NCI-H2171 (cell line): ENCODE measurements at regions not wholly inside any gene's neighbourhood (a gene's known extent, or its start where the extent isn't known, plus 50 kb on each side); places are given as distances from the start of the nearest gene placed in this dataset.
"Not testable (repeated sequence)": the region's sequence is repeated elsewhere in the genome, so short reads cannot be mapped to it uniquely, and the experiment has no call there.

Experiments used
- DNase-seq: peaks from one replicate; lab custom pipeline; 2025; lab: John Stamatoyannopoulos, UW

DNA sequence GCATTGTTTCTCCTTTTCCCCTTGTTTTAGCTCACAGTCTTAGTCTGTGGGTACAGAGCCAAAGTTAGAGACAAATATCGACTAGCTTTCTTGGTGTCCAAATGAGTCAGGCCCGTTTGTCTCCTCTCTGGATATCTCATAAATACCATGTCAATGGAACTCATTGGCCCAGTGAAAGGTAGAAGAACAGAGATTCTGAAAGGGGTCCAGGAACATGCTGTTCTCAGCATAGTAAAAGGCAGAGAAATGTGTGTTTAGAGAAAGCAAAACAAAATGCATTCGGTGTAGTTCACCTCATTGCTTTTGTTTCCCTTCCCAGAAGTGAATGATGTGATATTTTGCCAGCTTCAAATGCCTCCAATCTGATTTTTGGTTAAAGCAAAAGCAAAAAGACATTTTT is 238.6 kb upstream of the SLC8A1 start:
- no peak for DNase-seq

DNA sequence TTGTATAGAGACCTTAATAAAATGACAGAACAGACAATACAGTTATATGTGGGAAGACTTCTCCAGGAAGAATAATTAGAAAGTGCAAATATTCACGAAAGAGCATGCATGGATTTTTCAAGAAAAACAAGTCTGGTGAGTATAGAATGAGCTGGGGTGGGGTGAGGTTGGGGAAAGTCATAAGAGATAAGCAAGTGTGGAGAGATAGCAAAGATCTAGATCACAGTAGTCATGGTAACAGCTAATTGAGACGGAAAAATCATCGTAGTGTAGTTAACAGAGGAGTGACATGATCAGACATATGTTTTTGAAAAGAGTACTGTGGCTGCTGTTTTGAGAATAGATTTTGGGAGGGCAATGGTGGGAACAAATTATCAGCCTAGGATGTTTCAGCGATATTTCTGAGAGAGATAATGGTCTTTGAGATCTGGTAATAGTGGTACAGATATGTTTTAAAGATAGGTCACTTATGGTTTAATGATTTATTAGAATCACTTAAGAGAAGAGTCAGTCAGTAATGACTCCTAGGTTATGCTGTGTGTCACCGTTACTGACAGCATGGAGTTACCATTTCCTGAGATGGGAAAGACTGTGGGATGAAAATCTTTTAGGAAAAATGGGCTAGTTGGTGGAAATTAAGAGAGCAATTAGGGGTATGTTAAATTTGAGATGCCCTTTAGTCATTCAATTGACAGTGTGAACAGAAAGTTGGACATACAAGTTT is 248.5 kb upstream of the SLC8A1 start:
- no peak for DNase-seq

DNA sequence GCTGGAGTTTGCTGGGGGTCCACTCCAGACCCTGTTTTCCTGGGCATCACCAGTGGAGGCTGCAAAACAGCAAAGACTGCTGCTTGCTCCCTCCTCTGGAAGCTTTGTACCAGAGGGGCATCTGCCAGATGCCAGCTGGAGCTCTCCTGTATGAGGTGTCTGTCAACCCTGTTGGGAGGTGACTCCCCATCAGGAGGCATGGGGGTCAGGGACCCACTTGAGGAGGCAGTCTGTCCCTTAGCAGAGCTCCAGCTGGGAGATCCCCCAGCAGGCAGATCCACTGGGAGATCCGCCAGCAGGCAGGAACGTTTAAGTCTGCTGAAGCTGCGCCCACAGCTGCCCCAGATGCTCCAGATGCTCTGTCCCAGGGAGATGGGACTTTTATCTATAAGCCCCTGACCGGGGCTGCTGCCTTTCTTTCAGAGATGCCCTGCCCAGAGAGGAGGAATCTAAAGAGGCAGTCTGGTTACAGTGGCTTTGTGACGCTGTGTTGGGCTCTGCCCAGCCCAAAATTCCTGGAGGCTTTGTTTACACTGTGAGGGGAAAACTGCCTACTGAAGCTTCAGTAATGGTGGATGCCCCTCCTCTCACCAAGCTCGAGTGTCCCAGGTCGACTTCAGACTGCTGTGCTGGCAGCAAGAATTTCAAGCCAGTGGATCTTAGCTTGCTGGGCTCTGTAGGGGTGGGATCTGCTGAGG is 260.5 kb upstream of the SLC8A1 start:
- not testable (repeated sequence) for DNase-seq

DNA sequence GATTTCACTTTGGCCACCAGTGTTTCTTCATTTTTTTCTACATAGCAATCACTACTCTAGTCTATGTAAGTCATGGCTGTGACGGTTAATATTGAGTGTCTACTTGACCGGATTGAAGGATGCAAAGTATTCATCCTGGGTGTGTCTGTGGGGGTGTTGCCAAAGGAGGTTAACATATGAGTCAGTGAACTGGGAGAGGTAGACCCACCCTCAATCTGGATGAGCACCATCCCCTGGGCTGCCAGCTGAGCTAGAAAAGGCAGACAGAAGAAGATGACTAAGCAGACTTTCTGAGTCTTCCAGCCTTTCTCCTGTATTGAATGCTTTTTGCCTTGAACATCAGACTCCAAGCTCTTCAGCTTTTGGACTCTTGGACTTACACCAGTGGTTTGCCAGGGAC is 265.0 kb upstream of the SLC8A1 start:
- no peak for DNase-seq

DNA sequence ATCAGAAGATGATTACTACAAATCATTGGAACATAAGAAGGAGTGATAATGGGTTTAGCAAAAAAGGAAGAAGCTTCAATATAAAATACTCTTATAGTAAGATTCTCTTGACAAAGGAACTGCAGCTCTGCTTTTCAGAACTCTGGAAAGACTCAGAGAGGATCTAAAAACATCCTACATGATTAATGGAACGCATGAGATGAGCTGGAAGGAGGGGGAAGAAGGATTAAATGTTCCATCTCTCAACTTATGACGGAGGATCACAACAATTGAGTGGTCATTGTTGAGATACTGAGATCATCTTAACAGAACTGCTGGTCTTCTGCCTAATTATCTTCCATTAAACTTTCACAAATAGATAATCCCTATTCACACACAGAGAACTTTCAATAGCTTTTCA is 267.5 kb upstream of the SLC8A1 start:
- DNase-seq = no peak

DNA sequence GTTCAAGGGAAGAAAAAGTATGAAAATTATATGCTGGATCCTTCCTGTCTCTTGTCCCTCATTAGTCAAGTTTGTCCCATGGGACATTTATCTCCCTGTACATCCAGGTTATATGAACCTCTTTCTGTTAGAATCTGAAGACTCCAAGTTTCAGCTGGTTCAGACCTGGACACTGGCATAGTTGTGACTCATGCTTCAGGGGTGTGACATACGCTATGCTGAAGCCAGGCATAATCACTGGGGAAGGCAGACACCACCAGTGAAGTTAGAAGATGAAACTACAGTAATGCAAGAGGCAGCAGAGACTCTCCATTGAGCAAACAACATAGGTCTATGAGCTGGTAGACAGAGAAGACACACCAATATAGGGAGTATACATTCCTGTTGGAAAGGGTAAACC is 269.7 kb upstream of the SLC8A1 start:
- no peak for DNase-seq

DNA sequence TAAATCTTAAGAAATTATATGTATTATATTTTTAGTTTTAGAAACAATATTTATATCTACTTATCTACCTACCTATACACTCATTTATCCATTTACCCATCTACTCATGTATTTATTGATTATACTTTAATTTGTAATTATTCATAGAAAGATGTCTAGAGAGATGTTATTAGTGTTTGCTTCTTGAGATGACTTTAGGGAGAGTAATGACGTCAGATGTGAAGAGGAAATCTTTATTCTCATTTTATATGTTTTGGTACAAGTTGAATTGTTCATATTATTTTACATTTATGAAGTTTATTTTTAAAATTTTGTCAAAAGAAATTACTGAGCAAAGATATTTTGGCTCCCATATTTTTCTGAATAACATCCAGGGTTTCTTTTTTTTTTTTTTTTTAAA is 271.3 kb upstream of the SLC8A1 start:
- DNase-seq = no peak

DNA sequence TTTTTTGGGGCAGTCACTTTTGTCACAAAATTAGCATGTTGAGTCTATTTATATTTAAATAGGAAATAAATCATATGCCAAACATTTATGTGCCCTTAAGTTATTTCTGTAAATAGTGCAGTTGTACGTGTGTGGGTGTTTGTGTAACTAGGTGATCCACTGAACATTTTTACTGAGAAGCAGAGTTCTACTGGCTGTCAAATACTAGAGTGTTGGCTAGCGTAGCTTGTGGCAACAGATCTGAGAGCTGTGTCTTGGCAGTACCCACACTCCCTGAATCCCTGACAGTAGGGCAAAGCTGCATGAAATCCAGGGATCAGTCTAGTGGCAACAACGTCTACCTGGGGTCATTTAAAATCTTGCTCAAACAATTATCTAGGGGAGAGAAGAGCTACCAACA is 273.1 kb upstream of the SLC8A1 start:
- no peak for DNase-seq

DNA sequence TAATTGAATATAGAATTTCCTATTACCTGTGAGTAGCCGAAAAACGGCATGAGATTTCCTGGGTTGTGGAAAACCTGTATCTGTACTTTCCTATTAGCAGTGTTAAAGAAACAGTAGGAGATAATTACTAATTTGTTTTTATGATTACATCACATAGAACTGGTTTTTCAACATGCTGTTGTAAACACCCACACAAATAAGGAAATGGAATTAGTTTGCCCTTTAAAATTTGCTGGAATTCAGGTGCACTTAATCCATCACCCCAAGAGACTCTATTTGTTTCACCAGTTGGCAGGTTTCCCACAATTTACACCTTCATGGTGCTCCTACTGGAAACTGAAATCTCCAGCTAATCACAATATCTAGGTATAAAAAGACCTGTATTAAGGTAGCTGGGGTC is 274.1 kb upstream of the SLC8A1 start:
- no peak for DNase-seq

DNA sequence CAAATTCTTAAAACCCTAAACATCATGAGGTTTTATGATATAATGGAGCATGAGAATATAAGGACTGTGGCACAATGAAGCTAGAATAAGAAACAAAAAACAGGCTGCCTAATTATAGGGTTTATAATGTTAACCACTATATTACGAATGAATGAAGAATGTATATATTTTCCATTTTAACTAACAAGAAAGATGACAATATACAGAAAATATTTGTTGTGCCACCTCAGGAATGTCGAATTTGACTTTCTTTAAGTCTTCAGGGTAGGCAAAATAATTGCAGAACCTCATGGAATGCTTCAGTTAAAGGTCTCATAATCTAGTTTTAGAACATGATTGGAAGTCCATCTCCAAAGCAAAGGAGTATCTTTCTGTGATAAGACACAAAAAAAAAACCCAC is 282.9 kb upstream of the SLC8A1 start:
- no peak for DNase-seq

DNA sequence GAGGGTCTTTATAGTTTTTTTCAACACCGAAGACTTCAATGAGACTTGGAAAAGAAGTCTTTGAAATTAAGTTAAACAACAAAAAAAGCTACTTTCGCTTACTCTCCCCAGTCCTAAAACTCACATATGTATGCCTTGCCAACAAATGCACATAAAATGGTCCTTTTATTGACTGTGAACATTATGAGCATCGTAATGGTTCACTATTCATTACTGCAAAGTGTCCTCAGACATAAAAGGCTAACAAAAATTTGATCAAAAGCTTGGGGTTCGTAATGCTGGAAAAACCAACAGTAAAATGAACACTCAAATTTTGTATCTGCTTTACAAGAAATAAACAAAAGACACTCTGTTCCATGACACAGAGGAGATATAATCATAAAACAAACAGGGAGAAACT is 285.3 kb upstream of the SLC8A1 start:
- no peak for DNase-seq

DNA sequence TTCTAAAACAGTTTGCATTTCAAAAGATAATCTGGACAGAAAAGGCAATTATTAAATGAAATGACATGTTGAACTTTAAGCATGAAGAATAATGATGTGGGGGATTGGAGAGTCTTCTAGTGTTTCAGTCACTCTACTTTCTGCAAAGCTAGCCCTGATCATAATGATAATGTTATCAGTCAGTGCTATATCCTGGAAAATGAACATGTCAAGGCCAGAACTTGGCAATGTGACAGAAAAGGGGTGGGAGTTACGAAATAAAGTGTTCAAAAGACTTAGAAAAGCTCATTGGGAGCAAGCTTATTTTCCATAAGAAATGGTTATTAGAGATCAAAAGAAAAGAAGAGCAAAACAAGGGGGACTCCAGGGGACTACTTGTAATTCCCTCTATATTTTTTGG is 288.5 kb upstream of the SLC8A1 start:
- DNase-seq = no peak

DNA sequence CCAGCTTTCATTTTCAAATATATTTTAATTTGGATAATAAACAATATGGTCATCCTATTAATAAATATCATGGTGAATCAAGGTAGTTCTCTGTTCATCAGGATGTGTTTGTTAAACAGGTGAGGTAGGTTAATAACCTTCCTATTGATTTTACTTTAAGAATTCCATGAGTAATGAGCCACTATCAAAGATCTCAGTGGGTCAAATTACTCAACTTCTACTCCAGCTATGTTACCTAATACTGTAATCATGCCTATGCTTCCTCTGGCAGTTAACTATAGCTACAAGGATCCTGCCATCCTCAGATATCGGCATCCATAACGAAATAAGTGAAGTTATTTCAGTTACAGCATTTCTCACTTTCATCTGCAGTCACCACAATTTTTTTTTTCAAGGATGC is 289.6 kb upstream of the SLC8A1 start:
- no peak for DNase-seq

DNA sequence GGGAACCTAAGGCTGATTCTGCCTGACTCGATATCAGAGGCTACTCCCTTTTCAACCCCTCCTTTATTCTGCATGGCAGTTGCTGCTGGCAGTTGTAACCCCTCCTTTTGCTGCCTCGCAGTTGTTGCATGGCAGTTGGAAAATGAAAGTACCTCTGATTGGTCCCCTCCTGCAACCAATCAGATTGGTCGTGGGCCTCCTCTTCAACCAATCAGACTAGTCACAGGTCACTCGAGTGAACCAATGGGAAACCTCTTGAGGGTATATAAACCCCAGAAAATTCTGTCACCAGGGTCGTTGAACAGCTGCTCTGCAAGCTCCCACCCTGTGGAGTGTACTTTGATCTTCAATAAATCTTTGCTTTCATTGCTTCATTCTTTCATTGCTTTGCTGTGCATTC is 294.3 kb upstream of the SLC8A1 start:
- DNase-seq = no peak

DNA sequence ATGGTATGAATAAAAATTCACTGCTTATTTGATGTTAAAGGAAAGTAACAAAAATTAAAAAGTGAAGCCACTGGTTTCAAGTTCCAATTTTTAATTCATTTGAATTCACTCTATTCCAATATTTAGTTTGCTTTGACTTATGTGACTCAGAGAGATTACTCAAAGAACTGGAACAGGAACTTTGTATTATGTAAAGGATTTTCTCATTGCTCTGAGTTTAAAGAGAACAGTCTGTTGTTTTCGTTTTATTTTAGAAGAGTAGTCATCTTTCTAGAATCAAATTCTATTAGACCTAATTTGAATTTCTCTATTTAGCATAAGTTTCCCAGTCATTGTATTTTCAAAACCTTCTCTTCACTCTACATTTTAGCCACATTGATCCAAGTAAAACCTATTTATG is 300.1 kb upstream of the SLC8A1 start:
- DNase-seq = no peak

DNA sequence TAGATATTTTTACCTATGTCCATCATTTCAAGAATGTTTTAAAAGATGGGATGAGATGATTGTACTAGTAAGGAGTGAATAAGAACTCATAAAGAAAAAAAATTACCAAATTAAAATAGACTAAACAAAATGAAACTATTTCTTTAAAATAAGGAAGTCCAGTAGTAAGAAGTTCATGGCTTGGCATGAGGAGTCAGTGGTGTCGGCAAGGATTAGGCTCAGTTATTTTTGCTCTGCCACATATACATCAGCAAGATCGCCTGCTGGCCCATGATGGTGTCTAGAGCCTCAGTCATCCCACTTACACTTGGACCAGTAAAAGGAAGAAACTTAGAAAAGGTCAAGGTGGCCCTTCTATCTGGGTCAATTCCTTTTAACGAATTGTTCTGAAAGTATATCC is 300.9 kb upstream of the SLC8A1 start:
- no peak for DNase-seq

DNA sequence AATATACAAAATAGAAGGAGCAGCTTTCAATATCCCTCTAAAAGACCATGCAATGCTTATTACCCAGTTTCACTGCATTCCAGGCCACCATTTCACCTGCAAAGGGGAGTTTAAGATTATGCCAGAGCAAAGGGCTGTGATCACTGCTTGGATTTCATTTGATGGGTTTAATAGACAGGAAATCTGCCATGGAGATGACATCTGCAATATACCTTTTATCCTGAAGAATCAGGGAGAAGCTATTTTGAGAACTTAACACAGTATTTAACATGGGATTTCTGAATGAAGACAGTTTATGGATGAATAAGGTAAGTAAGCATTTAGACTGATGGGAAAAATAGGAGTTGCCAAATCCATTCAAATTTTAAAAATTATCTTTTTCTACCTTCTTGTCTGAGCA is 303.0 kb upstream of the SLC8A1 start:
- DNase-seq = no peak

DNA sequence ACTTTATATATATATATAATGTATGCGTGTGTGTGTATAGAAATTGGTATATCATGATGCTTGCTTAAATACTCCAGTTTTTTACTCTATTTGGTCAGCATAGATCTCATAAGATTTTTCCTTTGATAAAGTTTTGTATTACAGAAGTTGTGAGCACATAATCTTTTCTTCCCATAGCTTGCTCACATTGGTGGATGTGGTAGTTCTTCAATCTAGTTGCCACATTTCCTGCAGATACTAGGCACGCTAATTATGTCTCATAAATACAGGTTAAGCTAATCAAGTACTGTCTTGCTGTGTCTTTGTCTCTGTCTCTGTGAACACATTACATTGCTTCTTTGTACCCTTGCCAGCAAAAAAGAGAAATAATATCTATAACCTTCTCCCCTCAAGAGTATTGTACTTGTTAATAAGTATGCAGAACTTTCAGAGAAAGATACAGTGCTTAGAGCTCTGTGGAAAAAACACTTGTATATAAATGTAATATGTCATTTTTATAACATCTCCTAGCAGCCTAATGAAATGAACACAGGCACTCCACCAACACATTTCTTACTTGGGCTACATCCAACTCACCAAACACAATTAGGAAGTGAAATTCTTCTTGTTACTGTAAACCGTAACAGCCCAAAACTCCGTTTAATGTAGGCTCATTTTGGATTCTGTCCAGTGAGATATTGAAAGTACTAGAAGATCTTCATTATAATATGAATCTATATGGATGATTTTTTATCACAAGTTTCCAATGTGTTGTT is 306.7 kb upstream of the SLC8A1 start:
- no peak for DNase-seq

DNA sequence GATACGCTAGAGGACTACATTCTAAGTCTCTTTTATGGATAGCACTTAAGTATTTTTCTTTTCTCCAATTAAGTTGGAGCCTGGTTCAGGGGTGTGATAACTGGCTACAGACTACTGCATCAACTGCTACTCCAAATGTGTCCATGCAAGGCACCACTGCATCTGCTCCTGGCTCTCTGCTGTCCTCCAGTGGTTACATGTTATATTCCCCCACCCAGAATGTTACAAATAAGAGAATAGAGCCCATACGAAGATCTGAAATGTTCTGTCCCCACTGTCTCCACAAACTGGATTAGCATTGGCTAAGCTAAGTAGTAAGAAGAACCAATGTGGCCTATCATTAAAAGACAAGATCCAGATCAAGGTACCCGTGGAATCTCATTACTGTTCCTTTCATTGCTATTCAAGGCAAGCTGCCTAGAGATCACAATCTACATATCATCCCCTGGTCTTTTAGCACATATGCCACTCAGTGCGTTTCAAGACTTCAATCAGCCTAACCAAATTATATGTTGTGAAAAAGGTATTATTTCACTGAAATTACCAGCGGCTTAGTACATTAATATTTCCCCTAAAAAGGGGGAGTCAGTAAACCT is 308.3 kb upstream of the SLC8A1 start:
- no peak for DNase-seq

DNA sequence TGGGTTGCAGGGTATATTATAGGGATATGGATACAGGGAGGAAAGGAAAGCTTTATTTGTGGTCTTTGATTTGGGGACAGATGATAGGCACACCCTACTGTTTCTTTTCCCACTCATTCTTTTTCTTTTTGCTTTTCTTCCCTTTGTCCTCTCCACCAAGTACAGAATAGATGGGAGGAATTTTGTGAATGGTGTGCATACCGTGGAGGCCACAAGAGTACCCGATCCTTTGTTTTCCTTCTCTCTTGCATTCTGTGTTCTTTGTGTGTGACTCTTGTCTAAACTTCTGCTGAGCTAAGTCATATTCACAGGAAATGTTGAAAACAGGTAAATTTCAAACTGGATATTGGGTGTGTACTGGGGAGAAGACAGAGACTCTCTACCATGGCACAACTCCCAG is 321.4 kb upstream of the SLC8A1 start:
- DNase-seq = no peak

DNA sequence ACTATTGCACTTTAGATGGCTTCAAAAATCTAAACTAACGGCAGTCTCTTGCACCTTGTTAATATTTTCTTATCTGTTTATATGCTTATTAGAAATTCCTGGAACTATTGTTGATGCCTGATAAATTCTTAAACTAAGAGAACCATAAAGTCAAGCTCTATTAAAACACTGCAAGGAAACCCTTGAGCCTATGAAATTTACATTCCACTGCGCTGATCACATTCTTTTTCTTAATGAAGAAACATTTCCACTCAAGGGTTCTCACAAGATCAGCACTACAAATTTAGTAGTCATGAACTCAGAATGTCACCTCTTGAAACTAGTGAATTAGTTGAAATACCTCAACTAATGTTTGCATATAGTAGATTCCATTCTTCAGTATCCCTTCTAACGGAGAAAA is 331.8 kb upstream of the SLC8A1 start:
- no peak for DNase-seq

DNA sequence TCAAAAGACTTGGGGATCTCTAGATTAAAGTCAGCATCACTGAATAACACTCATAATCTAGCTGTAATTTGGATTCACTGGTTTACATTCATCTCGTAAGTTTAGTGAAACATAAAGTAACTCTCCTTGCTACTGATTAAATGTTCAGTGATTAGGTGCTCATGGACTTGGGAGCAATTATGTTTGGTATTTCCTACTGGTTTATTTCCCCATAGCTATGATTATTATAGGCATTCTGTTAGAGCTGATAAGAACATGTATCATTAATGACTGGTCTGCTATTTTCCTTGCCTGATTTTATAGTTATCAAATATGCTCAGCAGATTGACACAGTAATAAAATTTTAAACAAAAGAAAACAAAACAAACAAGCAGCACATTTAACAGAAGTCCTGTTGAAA is 334.7 kb upstream of the SLC8A1 start:
- DNase-seq = no peak

DNA sequence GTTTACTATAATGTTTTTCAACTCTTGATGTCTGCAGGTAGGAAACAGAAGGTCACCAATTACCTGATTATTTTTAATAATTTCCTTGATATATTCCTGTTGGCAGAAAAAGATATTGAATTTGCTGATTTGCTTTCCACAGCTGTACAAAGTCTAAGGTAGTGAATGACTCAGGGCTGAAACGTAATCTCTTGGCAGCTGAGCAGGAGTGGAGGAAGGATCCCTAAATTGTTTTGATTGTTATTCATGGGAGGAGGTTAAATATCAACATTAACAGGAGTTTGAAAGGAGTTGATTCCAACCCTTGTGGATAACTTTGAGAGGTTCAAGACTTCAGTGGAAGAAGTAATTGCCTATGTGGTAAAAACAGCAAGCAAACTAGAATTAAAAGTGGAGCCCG is 345.2 kb upstream of the SLC8A1 start:
- DNase-seq = no peak
